ENCODE measurements at regions not wholly inside any gene's neighbourhood (a gene's known extent, or its start where the extent isn't known, plus 50 kb on each side); places are given as distances from the start of the nearest gene placed in this dataset.

GRCh38 chr1:59006932-59007331 is 223.1 kb upstream of the JUN start:
- TF ChIP-seq CTCF (IDR thresholded peaks at IDR 0.05), result no peak

- TF ChIP-seq CTCF (IDR thresholded peaks at IDR 0.05), result no peak
These were observed 223.6 kb upstream of the JUN start for GRCh38 chr1:59007429-59007819.

DNA sequence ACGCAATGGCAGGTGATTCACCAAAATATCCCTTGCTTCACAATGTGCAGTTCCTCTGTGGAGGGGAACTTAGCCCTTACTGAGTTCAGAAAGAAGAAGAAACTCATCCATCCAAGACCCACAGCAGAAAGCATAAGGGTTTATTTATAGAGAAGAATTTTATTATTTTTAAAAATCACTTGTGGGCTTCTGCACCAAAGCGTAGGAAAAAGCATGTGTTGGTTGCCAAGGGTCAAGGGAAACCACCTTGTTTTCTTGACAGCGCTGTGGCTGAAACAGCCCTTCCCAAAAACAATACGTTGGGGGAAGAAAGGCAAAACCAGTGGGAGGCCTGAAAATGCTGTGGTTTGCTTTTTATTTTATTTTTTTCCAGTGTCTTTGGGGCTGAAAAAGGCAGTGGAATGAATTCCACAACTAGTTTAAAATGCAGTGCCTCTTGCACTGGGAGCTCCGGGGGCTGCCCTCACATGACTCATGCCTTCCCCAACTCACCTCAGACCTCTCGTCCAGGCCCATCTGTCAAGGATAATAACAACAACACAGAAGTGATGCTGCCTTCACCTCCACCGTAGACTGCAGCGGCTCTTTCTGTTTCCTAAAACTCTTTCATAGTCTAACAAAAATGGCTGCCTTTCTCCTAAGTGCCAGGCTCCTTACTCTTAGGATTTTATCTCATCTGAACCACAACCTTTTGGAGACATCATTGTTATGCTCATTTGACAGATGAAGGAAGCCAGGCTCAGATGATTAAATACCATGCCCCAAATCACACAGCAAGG is 224.2 kb upstream of the JUN start:
- no peak for TF ChIP-seq CTCF (IDR thresholded peaks at IDR 0.05)

- TF ChIP-seq CTCF (IDR thresholded peaks at IDR 0.05), result no peak
These were observed 224.9 kb upstream of the JUN start for GRCh38 chr1:59008599-59009347.

DNA sequence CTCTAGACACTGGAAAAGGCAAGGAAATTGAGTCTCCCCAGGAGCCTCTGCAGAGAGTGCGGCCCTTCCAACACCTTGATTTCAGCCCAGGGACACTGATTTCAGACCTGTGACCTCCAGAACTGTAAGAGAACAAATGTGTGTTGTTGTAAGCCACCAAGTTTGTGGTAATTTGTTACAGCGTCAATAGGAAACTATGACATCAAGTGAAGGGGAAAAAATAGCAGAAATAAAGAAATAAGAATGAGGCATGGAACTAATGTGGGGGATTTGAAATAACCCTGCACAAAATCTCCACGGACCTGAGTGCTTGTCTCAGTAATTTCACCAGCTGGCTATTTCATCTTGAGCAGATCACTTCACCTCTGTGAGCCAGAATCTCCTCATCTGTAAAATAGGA is 227.8 kb upstream of the JUN start:
- TF ChIP-seq CTCF (IDR thresholded peaks at IDR 0.05), result no peak

DNA sequence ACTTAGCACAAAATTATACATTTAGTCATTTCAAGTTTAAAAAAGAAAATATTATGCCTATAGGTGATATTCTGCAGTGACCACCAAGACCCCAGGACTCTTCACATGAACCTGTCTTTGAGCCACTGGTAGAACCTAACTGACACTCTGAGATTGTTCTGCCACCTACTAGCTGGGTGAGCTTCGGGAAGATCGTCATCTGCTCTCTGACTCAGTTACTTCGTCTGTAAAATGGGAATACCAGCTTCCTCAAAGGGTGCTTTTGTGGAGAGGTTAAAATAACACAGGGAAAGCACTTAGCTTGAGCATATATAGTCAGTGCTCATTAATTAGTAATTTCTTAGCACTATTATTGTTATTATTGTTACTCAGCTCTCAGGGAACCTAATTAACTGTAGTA is 228.5 kb upstream of the JUN start:
- no peak for TF ChIP-seq CTCF (IDR thresholded peaks at IDR 0.05)

GRCh38 chr1:59013276-59013927 is 229.6 kb upstream of the JUN start:
- TF ChIP-seq CTCF (IDR thresholded peaks at IDR 0.05), result no peak
